NCI-H1092 treated with DMSO at 0.1 percent for 48 hours (cell line): ENCODE measurements at regions not wholly inside any gene's neighbourhood (a gene's known extent, or its start where the extent isn't known, plus 50 kb on each side); places are given as distances from the start of the nearest gene placed in this dataset.

Source experiments
- DNase-seq: peaks from one replicate; lab custom pipeline; 2025; lab: John Stamatoyannopoulos, UW

GRCh38 chr14:36245223-36245622 lies 68.7 kb upstream of the PTCSC3 start:
- no peak for DNase-seq

- DNase-seq = no peak
Measured at GRCh38 chr14:36243183-36243582, 66.7 kb upstream of the PTCSC3 start.

- peak; percentile 48 for DNase-seq
Measured at GRCh38 chr14:36241183-36241582, 64.7 kb upstream of the PTCSC3 start.

- DNase-seq = no peak
Measured at GRCh38 chr14:36238666-36239363, 62.3 kb upstream of the PTCSC3 start.

GRCh38 chr14:36233217-36233616 lies 56.7 kb upstream of the PTCSC3 start:
- no peak for DNase-seq

GRCh38 chr14:36229262-36229661 lies 52.7 kb upstream of the PTCSC3 start:
- DNase-seq = no peak

GRCh38 chr14:36227802-36228201 lies 51.3 kb upstream of the PTCSC3 start:
- DNase-seq = no peak

GRCh38 chr14:36227344-36227743 lies 50.8 kb upstream of the PTCSC3 start:
- no peak for DNase-seq
